ENCODE measurements at regions not wholly inside any gene's neighbourhood (a gene's known extent, or its start where the extent isn't known, plus 50 kb on each side); places are given as distances from the start of the nearest gene placed in this dataset.
"Not testable (repeated sequence)": the region's sequence is repeated elsewhere in the genome, so short reads cannot be mapped to it uniquely, and the experiment has no call there.

DNA sequence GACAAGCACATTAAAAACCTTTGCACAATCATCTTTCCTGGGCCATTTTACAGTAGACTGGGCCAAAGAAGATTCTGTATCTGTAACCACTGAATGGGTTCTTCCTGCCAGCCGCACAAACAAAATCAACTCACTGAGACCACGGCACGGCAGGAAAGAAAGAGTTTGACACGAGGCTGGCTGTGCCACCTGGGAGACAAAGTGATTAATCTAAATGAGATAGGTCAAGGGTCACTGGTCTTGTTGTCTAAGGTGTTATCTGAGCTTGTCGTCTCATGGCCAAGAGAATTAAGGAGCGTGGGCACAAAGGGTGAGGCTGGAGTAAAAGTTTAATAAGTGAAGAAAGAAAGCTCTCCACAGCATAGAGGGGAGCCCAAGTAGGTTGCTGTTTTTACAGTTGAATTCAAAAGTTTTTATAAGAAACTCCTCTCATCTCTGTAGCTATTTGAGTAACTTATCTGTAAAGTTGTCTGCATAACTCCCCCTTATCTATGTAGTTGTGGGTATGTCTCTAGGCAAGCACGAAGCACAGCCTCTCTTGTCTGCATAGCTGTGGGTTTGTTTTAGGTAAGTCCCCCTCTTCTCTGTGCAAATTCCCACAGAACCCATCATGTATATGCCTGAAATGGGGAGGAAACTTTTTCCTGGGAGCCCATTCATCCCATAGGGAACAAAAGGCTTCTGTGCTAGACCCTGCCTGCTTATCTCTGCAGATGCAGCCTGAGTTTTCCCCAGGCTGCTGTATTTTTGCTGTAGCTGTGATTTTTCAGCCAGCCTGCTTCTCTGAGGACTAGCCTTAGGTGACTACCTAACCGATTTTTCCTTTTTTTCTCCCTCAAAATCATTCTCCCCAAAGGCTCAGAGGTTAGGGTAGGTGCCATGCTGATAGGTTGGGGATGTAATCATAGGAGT, 1314.6 kb upstream of the TMEM132C start:
- FAIRE-seq = no peak

- no peak for FAIRE-seq
These were observed 1313.5 kb upstream of the TMEM132C start for GRCh38 chr12:126953365-126953889.

- FAIRE-seq = no peak
These were observed 1306.7 kb upstream of the TMEM132C start for GRCh38 chr12:126960221-126960620.

- FAIRE-seq = no peak
These were observed 1306.3 kb upstream of the TMEM132C start for GRCh38 chr12:126960709-126961108.

DNA sequence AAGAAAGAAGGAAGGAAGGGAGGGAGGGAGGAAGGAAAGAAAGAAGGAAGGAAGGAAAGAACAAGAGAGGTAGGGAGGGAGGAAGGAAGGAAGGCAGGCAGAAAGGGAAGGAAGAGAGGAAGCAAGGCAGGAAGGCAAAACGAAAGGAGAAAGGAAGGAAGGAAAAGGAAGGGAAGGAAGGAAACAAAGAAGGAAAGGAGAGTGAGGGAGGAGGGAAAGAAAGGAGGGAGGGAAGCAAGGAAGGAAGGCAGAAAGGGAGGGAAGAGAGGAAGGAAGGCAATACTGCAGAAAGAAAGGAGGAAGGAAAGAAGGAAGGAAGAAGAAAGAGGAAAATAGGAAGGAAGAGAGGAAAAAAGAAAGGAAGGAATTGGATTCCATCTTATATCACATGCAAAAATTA, 1303.1 kb upstream of the TMEM132C start:
- no peak for FAIRE-seq

- no peak for FAIRE-seq
These were observed 1300.5 kb upstream of the TMEM132C start for GRCh38 chr12:126966498-126966897.

DNA sequence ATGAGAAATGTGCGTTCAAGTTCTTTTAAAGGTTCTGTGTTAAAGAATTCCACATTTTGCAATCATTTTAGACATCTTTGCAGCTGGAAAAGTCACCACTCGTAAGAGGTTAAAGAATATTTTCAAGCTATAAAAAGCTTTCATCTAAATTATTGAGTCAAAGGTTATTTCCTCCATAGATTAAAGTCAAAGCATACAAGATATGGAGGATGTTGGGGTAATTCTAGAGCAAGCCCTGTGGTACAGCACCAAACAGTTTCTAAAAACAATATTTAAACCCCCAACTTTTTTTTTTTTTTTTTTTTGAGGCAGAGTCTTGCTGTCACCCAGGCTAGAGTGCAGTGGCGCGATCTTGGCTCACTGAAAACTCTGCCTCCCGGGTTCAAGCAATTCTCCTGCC, 1299.8 kb upstream of the TMEM132C start:
- FAIRE-seq = no peak

DNA sequence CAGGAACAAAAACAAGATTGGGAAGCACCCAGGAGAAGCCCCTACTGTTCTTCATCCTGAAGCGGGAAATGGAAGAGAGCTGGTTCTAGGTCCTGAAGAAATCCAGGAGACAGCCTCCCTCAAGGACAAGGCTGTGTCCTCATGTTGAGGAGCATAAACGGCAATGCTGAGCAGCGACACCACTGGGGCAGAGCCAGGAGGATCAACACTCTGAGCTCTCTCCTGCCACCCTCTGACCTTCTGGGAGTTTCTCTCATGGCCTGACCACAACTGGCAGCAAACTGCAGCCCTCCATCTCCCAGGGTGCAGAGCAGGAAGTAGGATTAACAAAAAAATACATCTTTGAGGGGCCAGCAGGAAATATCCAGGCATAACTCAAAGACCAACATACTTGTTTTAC, 1292.2 kb upstream of the TMEM132C start:
- no peak for FAIRE-seq

GRCh38 chr12:126976579-126976978, 1290.4 kb upstream of the TMEM132C start:
- FAIRE-seq = no peak

- FAIRE-seq = not testable (repeated sequence)
These were observed 1287.4 kb upstream of the TMEM132C start for GRCh38 chr12:126979564-126979963.

GRCh38 chr12:126982707-126983106, 1284.3 kb upstream of the TMEM132C start:
- FAIRE-seq = no peak

DNA sequence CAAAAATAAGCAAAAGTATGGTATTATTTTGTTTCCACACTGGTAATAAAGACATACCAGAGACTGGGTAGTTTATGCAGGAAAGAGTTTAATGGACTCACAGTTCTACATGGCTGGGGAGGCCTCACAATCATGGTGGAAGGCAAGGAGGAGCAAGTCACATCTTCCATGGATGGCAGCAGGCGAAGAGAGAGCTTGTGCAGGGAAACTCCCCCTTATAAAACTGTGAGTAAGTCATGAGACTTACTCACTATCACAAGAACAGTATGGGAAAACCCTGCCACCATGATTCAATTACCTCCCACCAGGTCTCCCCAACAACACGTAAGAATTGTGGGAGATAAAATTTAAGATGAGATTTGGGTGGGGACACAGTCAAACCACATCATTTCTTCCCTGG, 1283.2 kb upstream of the TMEM132C start:
- FAIRE-seq = not testable (repeated sequence)

DNA sequence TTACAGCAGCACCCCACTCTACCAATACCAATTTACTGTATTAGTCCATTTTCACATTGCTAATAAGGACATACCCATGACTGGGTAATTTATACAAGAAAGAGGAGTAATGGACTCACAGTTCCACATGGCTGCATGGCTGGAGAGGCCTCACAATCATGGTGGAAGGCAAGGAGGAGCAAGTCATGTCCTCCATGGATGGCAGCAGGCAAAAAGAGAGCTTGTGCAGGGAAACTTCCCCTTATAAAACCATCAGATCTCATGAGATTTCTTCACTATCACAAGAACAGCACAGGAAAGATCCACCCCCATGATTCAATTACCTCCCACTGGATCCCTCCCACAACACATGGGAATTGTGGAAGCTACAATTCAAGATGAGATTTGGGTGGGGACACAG, 1281.3 kb upstream of the TMEM132C start:
- FAIRE-seq = not testable (repeated sequence)

DNA sequence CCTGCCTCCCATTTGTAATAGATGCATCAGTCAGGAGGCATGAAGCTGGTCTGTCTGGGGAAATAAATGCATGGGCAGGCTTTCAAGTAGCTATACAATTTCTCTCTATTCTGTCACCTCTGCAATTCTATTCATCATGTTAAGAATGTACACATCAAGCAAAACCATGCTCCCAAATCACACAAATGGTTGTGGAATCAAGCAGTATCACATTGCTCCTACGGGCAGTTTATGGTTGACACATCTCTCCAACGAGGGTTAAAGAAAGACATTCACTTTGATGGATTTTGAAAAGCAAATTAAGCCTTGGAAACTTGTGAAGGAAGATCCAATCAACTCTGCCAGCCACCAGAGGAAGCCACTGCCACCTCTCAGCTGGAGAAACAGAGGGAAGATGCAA, 1277.4 kb upstream of the TMEM132C start:
- FAIRE-seq = no peak

GRCh38 chr12:126993898-126994297, 1273.1 kb upstream of the TMEM132C start:
- FAIRE-seq = no peak

- no peak for FAIRE-seq
These were observed 1272.4 kb upstream of the TMEM132C start for GRCh38 chr12:126994599-126994998.

- FAIRE-seq = no peak
These were observed 1268.9 kb upstream of the TMEM132C start for GRCh38 chr12:126998031-126998430.

DNA sequence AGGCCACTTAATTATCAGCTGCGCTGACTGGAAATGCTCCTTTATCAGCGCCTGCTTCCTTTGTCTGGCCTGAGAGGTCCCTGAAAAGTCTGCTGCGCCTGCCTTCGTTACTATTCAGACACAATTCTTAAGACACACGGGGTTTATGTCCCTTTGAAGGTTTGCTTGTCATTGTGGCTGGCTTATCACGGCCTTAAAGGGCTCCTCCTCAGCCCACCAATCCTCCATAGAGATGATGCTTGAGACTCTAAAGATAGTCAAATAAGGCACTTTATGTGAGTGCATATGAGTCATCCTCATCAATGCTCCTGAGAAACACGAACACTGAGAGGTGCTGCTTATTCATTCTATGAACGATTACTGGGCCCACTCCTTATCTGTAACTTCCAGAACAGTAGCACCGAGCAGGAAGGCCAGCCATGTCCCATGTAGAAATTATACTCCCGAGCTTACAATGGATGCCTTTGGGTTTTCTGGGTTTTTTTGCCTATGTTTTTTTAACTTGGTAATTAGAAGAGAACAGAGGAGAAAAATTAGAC, 1268.2 kb upstream of the TMEM132C start:
- FAIRE-seq = no peak

DNA sequence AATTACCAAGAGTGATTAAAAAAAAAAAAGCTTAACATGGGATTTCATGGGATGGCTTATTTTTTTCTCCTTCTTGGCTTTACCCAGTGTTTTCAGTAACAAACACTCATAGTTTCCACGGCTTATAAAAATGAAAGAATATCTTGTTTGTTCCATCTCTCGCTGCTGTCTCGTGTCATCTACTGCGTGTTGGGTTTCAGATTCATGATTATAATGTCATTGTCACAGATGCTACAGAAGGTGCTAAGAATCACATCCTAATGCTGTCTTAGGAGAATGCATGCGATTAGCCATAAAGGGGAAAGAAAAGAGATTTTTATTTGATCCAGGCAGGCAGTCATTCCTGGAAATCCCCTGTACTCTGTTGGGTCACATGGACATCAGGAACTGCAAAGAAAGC, 1267.6 kb upstream of the TMEM132C start:
- FAIRE-seq = no peak

DNA sequence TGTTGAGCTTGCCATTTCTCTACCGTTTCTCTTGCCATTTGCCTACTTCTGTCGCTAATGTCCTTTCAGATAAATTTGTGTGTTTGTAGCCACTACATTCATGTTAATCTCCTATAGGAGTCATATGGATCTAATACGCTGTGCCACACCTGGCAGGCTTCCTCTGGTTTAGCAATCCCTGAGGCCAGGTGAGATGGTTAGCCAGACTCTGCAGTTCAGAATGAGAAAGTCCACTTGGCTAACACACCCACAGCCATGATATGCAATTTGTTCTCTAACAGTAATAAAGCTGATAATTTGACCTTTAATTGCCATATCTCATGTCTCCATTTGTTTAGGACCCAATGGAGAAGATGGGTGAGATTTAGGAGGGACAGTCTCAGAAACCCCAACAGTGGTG, 1261.6 kb upstream of the TMEM132C start:
- no peak for FAIRE-seq

DNA sequence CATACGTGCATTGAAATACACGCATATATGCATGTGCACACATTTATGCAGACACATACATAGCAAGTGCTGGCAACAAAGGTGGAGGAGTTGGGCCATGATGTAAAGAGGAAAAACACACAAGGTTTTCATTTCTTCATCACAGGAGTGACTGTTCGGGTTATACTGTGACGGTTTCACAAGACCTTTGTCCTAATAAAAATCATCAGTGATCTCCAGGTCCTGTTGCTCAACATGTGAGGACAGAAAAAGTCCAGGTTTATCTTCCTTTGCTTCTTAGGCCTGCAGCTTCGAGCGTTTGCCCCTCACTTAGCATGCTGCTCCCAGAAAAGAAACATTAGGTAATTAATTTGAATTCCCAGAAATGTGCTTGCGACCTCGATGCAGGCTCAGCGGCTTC, 1260.0 kb upstream of the TMEM132C start:
- FAIRE-seq = no peak

DNA sequence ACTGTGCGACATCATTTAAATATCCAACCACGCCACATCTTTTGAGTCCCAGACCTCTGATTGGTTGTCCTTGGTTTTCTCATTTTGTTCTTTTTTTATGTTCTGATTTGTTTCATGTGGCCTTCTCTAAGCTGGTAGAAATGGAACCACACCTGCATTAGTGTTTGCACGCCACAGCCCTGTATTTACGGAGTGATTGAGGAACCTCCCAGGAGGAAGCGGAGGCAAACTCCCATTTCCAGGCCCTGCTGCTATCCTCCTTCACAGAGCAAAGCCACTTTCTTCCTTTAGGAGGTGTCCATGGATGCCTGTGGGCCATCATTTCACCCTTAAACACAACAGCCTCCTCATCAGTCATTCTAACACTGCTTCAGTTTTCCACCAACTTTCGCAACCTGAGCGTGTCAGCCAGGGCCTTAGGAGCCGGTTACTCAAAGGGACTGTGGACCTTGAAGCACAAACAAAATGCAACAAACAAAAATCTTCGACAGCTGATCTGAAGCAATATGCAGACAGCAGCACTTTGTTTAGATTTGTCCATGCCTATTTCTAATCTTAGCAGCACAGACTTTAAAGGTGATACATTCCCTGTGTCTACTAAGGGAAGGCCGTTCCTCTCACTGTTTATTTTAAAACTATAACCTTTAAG, 1258.1 kb upstream of the TMEM132C start:
- FAIRE-seq = no peak

- FAIRE-seq = no peak
These were observed 1254.9 kb upstream of the TMEM132C start for GRCh38 chr12:127012109-127012508.

GRCh38 chr12:127013197-127013596, 1253.8 kb upstream of the TMEM132C start:
- no peak for FAIRE-seq

All from colon (tissue), 2 donors.